Coronary artery (tissue), 2 donors: ENCODE measurements at regions not wholly inside any gene's neighbourhood (a gene's known extent, or its start where the extent isn't known, plus 50 kb on each side); places are given as distances from the start of the nearest gene placed in this dataset.
A peak's percentile ranks its signal among the peaks of the same experiment; 100 is the strongest.

Experiments
- DNase-seq: peaks from one replicate; pipeline ENCODE4 v3.0.0-alpha.2; 2017; ENCODE audit warnings: low spot score
- H3K27ac ChIP-seq, 2 donors: fragments of 200-600 bp; sonication (generic); one replicate each; pipeline ENCODE4 v1.5.1; 2016 to 2019
- H3K4me3 ChIP-seq: fragments of 200-600 bp; sonication (generic); 2 replicates; pipeline ENCODE4 v1.5.1; 2016; ENCODE audit warnings: mild to moderate bottlenecking, moderate library complexity
- CTCF ChIP-seq: fragments of 200-600 bp; sonication (generic); IDR thresholded peaks from one replicate; pipeline ENCODE4 v1.5.1; 2019; ENCODE audit warnings: antibody characterized with exemption

GRCh38 chr6:105991561-105992314, 94.4 kb upstream of the PRDM1 start:
- DNase-seq = no peak
- Histone ChIP-seq H3K27ac (no peak overlapping the region), H3K4me3 (peak overlapping the region; percentile 78)
- no peak for TF ChIP-seq CTCF

DNA sequence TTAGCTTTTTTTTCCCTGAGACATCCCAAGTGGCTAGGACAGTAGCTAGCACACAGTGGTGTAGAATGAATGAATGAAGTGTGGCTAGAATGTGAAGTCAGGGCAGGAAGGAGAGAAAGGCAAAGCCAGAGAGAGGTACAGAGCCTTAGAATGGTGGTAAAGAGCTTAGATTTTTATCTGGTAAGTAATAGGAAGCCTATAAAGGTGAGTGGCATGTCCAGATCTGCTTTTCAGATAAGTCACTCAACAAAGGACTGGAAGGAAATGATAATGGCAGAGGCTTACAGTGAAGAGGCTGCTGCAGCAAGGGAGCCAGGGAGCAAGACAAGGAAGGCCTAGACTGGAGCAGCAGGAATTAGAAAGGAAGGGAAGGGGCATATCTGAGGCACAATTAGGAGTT, 96.0 kb upstream of the PRDM1 start:
- TF ChIP-seq CTCF = no peak

GRCh38 chr6:105988812-105989577, 97.1 kb upstream of the PRDM1 start:
- DNase-seq = no peak
- H3K4me3 ChIP-seq = no peak overlapping the region
- no peak overlapping the region for H3K27ac ChIP-seq
- TF ChIP-seq CTCF = no peak

More for the DNA sequence above, 96.0 kb upstream of the PRDM1 start:
- DNase-seq = no peak
- Histone ChIP-seq H3K4me3 (no peak overlapping the region), H3K27ac (no peak overlapping the region)

DNA sequence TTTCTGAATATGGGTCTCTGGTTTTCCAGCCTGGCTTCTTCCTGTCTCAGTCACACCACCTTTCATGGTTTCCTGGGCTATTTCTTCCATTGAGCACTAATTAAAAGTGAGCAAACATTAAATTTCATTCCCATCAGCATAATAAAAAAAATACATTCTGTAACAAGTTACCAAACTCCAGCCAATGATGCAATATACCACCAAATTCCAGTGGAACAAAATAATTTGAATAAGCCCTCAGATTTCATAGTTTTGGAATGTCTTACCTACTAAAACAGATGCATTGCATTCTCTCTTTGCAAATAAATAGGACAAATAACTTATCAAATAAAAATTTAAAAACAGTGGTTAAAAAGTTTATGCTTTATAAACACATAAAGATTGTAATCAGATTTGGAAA, 97.8 kb upstream of the PRDM1 start:
- Histone ChIP-seq H3K27ac (no peak overlapping the region), H3K4me3 (no peak overlapping the region)
- TF ChIP-seq CTCF = no peak
- DNase-seq = no peak

GRCh38 chr6:105987516-105987915, 98.6 kb upstream of the PRDM1 start:
- no peak for TF ChIP-seq CTCF
- DNase-seq = no peak
- Histone ChIP-seq H3K27ac (no peak overlapping the region), H3K4me3 (no peak overlapping the region)

DNA sequence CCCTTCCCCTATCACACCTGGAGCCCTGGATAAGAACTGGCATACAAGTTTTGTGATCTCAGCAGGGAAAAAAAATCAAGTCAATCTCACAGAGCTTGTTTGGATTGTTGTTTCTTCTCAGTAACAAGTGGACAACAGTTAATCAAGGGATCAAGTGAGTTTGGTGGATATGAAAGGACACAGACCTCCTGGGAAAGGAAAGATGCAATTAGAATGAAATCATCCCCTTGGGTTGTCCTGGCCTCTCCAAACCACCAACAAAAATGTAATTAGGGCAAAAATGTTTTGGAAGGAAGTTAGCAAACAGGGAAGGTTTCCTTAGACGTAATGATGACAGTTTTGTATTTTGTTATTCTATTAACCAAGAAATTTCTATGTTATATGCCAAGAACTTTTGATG, 99.1 kb upstream of the PRDM1 start:
- DNase-seq = no peak
- TF ChIP-seq CTCF = no peak
- Histone ChIP-seq H3K4me3 (no peak overlapping the region), H3K27ac (no peak overlapping the region)
